Stimulated activated CD4-positive, alpha-beta T cell treated with anti-CD3 and anti-CD28 coated beads, Interleukin-4, amount 100 ng/mL, for 24 hours (primary cell): ENCODE measurements at regions not wholly inside any gene's neighbourhood (a gene's known extent, or its start where the extent isn't known, plus 50 kb on each side); places are given as distances from the start of the nearest gene placed in this dataset.

Experiments
- DNase-seq: peaks from one replicate; pipeline ENCODE4 v3.0.0-alpha.2; 2020

DNA sequence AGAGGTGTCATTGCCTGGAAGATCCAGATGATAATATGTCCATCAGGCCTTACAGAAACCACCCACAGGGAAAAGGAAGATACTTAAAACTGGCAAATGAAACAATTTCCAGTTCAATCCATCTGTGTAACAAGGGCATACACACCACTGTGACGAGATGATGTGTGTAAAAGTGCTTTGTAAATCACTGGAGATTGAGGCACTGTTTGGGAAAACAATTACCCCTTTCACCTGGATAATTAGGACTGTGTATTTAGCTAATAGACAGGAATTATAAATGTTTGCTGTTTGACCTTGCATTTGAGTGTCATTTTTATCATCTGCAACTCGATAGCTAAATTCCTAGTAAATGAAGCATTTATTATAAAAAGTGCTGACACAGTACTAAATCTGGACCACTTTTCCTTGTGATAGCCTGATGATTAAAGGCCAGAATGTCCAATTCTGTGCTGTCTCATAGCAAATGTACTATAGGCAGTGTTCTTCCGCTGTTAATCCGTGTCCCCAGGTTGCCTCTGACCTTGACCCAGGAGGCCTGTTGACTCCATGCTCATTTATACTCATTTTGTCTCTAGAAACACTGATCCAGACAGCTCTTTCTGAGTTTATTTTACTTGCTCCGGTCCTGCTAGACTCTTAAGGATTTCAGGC lies 105.8 kb downstream of the LACC1 start:
- no peak for DNase-seq

GRCh38 chr13:43986421-43986981 lies 106.8 kb downstream of the LACC1 start:
- DNase-seq, result no peak

DNA sequence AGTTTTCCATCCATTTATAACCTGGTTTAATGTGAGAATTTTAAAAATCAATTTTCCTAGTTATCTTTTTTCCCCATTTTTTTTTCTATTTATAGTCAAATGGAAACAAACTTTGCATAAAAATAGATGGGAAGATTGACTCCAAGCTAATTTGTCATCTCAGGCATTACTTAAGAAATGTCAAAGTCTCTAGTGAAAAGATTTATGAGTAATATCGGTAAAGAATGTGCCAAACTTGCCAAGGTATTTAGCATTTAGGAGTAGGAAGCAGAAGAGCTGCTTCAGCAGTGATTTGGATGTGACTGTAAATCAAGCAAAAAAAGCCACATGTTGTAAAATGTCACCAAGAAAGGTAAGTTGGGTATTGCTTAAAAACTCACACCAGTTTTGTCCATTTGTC lies 108.6 kb downstream of the LACC1 start:
- DNase-seq, result no peak

- DNase-seq, result no peak
Measured at GRCh38 chr13:43990021-43990420, 110.3 kb downstream of the LACC1 start.

DNA sequence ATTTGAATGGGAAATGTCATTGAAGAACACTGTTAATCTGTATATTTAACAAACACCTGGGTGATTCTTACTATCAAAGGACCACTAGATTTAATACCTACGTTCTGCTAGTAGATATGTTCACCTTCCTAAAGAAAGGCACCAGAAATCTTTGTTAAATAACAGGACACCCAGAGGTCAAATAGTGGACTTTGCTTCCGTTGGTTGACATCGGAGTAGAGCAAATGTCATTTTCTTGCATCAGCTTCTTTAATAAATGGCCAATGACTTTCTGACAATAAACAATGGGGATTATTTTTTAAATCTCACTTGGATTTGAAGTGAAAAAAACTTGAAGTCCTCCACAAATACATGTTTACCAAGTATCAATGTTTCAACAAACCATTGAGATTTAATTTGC lies 111.1 kb downstream of the LACC1 start:
- no peak for DNase-seq

DNA sequence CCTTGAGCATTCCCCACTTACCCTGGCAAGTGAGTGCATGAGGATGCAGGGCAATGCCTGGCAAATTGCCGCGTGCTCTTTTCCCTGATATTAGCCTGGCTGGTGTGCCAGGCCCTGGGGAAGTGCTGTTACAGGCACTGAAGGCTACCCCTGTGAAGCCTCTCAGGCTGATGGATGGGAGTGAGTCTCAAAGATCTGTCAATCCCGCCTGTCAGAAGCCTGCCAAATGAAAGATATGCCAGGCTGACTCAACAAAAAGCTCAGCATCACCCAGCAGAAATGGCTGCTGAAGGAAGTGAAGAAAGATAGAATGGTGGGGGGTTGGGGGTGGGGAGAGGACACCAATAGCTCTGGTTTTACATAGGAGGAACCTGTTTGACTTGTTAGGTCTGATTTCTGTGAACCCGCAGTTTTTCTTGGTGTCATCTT lies 112.1 kb downstream of the LACC1 start:
- DNase-seq, result no peak

DNA sequence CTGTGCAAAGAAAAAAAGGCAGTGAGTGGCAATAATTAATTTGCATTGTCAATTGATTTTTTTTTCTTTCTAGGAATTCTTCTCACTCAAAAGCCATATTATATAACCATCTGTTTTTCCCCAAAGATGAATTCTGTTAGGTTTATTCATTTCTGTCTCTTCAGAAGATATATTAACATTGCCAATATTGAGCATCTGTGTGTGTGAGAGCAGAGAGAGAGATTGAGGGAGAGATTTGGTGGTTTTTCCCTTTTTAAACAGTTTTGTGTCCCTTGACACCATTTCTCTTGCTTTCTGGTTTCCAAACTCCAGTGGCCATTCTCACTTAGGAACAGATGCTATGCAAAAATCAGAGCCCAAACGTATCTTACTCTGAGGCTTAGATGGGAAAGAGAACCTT lies 112.5 kb downstream of the LACC1 start:
- DNase-seq, result no peak

DNA sequence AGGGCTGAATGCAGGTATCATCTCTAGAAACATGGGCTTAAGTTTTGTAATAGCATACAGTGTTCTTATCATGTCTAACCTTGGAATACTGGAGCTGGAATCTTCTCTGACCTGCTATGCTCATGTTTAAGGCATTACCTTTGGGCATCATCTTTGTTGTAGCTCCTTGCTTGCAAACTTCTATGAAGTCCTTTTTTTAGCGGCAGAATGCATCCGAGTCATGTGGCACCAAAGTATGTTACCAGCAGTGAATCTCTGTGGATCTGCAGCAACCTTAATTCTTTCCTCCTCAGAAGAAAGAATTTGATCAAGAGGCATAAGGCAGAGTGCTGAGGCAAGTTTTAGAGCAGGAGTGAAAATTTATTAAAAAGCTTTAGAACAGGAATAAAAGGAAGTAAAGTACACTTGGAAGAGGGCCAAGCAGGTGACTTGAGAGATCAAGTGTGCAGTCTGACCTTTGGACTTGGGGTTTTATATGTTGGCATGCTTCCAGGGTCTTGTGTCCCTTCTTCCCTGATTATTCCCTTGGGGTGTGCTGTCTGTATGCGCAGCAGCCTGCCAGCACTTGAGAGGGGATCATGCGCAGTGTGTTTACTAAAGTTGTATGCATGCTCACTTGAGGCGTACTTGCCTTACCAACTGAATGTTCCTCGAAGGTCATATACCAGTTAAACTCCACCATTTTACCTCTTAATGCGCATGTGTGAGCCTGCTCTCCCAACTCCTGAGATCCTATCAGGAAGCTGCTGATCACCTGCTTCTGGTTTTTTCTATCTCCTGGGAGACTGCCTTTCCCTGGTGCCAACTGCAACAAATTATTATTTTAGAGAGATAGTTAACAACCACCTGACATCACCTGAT lies 115.5 kb downstream of the LACC1 start:
- DNase-seq, result no peak

DNA sequence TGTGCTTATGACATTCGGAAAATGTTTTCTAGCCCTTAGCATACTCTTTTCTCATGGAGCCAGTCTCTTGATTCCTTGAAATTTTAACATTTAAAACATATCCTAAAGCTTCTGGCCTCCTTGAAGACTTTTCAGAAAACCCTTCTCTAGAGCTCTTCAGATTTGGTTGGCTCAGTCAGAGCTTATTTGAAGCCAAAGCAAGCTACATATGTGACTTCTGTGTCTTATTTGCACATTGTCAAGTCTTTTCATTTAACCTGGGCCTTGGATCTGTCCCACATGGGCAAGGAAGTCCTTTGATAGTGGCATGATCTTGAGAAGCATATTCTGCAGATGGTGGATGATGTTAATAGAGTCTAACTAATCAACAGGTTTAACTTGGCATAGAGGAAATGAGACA lies 116.5 kb downstream of the LACC1 start:
- DNase-seq, result no peak

DNA sequence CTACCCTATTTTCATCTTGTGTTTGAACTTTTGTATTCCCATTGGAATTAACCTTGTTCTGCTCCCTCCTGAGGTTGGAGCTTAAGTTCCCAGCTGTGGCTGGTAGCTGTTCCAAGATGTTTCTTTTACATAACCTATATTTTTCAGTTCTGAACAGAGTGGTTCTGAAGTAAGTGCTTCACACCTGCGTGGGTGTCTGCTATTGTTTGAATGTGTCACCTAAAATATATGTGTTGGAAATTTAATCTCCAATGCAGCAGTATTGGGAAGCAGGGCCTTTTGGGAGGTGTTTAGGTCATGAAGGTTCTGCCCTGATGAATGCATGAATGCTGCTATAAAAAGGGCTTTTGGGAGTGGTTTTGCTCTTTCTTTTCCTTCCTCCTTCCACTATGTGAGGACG lies 123.8 kb downstream of the LACC1 start:
- DNase-seq, result no peak

- DNase-seq, result no peak
Measured at GRCh38 chr13:44004878-44005277, 125.2 kb downstream of the LACC1 start.

DNA sequence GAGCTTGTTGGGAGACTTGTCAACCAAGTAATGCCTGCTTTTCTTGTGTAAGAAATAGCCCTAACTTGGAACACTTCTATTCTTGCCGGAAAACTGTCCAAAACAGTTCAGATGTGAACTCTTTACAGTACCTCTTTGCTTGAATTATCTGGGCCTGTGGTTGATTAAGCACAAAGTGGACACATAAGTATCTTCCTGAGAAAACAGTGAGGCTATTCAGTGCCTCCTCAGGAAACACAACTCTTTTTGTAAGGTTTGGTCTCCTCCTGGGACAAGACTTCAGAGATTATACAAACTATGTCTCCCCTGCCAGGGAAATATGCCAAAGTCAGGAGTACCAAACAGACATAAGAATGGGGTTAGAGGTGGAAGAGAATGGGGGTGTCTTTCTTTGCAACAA lies 127.7 kb downstream of the LACC1 start:
- DNase-seq, result no peak

- DNase-seq, result no peak
Measured at GRCh38 chr13:44011036-44011435, 131.3 kb downstream of the LACC1 start.

GRCh38 chr13:44012910-44013757 lies 133.4 kb downstream of the LACC1 start:
- no peak for DNase-seq

- DNase-seq, result no peak
Measured at GRCh38 chr13:44013758-44014291, 134.1 kb downstream of the LACC1 start.

- DNase-seq, result no peak
Measured at GRCh38 chr13:44014501-44014900, 134.8 kb downstream of the LACC1 start.

DNA sequence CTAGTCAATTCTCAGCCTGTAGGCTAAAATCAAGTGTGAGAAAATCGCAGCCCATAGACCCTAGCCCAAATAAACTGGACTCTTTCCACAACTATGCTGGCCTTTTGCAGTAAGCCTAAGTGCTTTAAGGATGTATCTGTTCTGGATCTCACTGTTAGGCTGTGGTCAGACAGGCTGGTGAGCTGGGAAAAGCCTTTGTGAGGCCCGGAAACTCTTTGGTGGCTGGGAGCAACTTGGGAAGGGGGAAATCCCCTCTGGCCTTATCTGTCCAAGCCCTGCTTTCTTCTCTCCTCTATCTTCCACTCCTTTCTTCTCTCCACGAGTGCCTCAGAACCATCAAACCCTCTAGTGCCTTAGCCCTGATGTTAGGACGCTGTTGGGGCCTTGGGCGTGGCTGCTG lies 135.4 kb downstream of the LACC1 start:
- no peak for DNase-seq

GRCh38 chr13:44015811-44016210 lies 136.1 kb downstream of the LACC1 start:
- DNase-seq, result no peak

DNA sequence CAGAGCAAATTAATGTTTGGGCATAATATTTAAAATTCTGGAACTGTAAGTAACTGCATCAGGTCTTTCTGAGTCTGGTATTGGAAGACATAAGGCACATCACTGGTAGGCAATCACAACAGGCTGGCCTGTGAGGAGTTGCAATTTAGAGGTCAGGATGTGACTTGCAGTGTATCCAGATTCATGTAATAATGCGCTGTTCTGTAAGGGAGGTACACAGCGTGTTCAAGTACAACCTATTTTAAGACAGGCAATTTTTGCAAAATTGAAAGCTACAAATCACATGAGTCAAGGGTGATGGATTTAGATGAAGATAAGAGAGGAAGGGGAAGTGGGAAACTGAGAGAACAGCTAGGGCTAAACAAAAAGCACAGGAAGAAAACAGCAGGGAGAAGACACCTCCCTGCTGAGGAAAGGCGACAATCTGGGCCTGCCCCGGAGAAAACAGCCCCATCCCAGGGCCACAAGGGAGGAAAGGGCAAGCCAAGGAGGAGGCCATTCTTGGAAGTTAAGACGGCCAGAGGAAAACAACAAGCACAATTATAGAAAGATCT lies 138.1 kb downstream of the LACC1 start:
- DNase-seq, result no peak

DNA sequence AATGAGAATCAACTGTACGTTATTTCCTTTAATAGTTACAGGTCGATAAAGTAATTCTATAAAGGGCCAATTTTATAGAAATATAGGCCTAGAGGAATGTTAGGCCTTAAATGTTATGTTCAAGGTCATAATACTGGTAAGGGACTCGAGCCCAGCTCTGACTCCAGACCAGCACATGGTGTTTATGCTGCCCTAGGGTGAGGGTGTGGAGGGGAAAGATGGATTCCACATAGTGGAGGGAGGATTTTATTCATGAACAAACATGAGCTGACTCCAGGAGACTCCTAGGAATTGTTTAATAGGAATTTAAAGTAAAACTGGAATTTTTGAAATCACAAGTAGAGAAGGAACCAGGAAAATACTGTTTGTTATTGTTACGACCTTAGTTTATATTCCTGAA lies 139.9 kb downstream of the LACC1 start:
- DNase-seq, result no peak

GRCh38 chr13:44021422-44021821 lies 141.7 kb downstream of the LACC1 start:
- no peak for DNase-seq

DNA sequence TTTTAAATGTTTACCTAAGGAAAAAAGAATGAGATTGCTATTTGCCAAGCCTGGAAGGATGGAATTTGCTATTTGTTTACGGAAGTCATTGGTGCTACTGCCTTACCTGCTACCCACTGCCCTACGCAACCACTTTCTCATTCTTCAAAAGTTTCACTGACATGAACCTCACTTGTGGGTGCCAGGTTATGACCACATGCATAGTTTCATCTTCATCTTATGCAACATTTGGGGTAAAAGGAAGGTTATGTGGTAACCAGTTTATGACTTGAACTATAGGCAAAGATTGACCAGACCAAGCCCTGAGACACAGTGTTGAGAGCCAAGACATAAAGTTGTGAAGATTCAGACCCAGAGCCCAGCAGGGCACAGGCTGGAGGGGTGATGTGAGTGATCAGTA lies 142.5 kb downstream of the LACC1 start:
- no peak for DNase-seq
